ENCODE measurements at regions not wholly inside any gene's neighbourhood (a gene's known extent, or its start where the extent isn't known, plus 50 kb on each side); places are given as distances from the start of the nearest gene placed in this dataset.
"Not testable (repeated sequence)": the region's sequence is repeated elsewhere in the genome, so short reads cannot be mapped to it uniquely, and the experiment has no call there.

GRCh38 chr18:27528925-27529521 lies 343.9 kb upstream of the CHST9 start:
- DNase-seq (ENCODE audit: low read depth, low spot score) = no peak
- no peak for TF ChIP-seq ZNF274 (IDR thresholded peaks at IDR 0.05; ENCODE audit: low read depth, low read length)
- no peak for TF ChIP-seq SUZ12 (IDR thresholded peaks at IDR 0.05; ENCODE audit: extremely low read depth, insufficient read depth, insufficient read length)
- TF ChIP-seq YY1 (IDR thresholded peaks at IDR 0.05; ENCODE audit: insufficient read depth, insufficient read length) = no peak
- Histone ChIP-seq H3K4me3 (ENCODE audit: insufficient read length, low read depth) (no peak overlapping the region), H3K27me3 (ENCODE audit: insufficient read depth, insufficient read length) (no peaks in the 10 kb centered on the region), H3K36me3 (ENCODE audit: insufficient read depth, insufficient read length, low read length) (no peaks in the 10 kb centered on the region), H3K9ac (ENCODE audit: insufficient read length, low read depth) (no peak overlapping the region), H3K9me3 (ENCODE audit: insufficient read depth, low read length) (no peaks in the 10 kb centered on the region), H3K4me1 (ENCODE audit: insufficient read depth, insufficient read length) (no peaks in the 10 kb centered on the region)

DNA sequence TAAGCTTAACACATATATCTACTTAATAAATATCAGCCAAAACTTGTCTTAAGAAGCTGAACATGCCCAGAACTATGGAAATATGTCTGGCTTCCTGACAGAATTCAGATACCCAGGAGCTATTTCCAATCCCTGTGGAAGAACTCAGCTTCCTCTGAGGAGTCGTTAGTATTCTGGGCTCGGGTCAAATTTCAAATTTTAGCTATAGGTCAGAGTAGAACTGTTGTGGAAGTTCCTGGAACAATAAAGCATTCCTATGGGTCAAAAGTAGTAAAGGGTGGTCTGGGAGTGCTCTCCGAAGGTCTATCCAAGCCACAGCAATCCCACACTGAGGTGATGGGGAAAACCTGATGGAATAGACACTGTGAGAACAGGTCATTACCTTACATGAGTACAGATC lies 342.7 kb upstream of the CHST9 start:
- H3K4me1 ChIP-seq (ENCODE audit: insufficient read depth, insufficient read length) = no peaks in the 10 kb centered on the region
- H3K9ac ChIP-seq (ENCODE audit: insufficient read length, low read depth) = no peak overlapping the region
- no peak for DNase-seq (ENCODE audit: low read depth, low spot score)
- H3K4me3 ChIP-seq (ENCODE audit: insufficient read length, low read depth) = no peak overlapping the region
- TF ChIP-seq YY1 (IDR thresholded peaks at IDR 0.05; ENCODE audit: insufficient read depth, insufficient read length) = no peak
- H3K9me3 ChIP-seq (ENCODE audit: insufficient read depth, low read length) = no peaks in the 10 kb centered on the region
- no peaks in the 10 kb centered on the region for H3K27me3 ChIP-seq (ENCODE audit: insufficient read depth, insufficient read length)
- no peaks in the 10 kb centered on the region for H3K36me3 ChIP-seq (ENCODE audit: insufficient read depth, insufficient read length, low read length)

- no peak overlapping the region for H3K4me3 ChIP-seq (ENCODE audit: insufficient read length, low read depth)
- no peak overlapping the region for H3K9ac ChIP-seq (ENCODE audit: insufficient read length, low read depth)
- no peaks in the 10 kb centered on the region for H3K27me3 ChIP-seq (ENCODE audit: insufficient read depth, insufficient read length)
- DNase-seq (ENCODE audit: low read depth, low spot score) = no peak
- no peak for TF ChIP-seq ZNF274 (IDR thresholded peaks at IDR 0.05; ENCODE audit: low read depth, low read length)
- no peak for TF ChIP-seq SUZ12 (IDR thresholded peaks at IDR 0.05; ENCODE audit: extremely low read depth, insufficient read depth, insufficient read length)
- TF ChIP-seq YY1 (IDR thresholded peaks at IDR 0.05; ENCODE audit: insufficient read depth, insufficient read length) = no peak
- no peaks in the 10 kb centered on the region for H3K9me3 ChIP-seq (ENCODE audit: insufficient read depth, low read length)
- H3K4me1 ChIP-seq (ENCODE audit: insufficient read depth, insufficient read length) = no peaks in the 10 kb centered on the region
- no peaks in the 10 kb centered on the region for H3K36me3 ChIP-seq (ENCODE audit: insufficient read depth, insufficient read length, low read length)
These were observed 335.3 kb upstream of the CHST9 start for GRCh38 chr18:27520401-27520800.

DNA sequence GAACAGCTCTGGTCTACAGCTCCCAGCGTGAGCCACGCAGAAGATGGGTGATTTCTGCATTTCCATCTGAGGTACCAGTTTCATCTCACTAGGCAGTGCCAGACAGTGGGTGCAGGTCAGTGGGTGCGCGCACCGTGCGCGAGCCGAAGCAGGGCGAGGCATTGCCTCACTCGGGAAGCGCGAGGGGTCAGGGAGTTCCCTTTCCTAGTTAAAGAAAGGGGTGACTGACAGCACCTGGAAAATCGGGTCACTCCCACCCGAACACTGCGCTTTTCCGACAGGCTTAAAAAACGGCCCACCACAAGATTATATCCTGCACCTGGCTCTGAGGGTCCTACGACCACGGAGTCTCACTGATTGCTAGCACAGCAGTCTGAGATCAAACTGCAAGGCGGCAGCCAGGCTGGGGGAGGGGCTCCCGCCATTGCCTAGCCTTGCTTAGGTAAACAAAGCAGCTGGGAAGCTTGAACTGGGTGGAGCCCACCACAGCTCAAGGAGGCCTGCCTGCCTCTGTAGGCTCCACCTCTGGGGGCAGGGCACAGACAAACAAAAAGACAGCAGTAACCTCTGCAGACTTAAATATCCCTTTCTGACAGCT lies 325.0 kb upstream of the CHST9 start:
- not testable (repeated sequence) for H3K4me1 ChIP-seq (ENCODE audit: insufficient read depth, insufficient read length); DNase-seq (ENCODE audit: low read depth, low spot score); H3K4me3 ChIP-seq (ENCODE audit: insufficient read length, low read depth); H3K9me3 ChIP-seq (ENCODE audit: insufficient read depth, low read length); H3K36me3 ChIP-seq (ENCODE audit: insufficient read depth, insufficient read length, low read length); H3K27me3 ChIP-seq (ENCODE audit: insufficient read depth, insufficient read length); H3K9ac ChIP-seq (ENCODE audit: insufficient read length, low read depth)

DNA sequence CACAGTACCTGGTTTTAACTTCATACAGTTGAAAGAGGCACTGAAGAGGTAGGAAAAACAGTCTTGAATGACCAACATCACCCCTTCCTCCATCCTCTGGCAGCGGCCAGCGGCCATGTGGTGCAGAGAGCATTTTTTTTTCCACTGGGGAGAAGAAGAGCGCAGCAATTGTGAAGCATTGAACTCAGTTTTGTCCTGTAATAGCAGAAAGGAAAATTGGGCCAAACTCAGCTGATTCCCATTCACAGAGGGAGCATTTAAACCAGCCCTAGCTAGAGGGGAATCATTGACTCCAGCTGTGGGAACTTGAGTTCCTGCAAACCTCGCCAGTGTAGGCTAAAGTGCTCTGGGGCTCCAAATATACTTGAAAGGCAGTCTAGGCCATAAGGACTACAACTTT lies 316.6 kb upstream of the CHST9 start:
- H3K36me3 ChIP-seq (ENCODE audit: insufficient read depth, insufficient read length, low read length) = no peaks in the 10 kb centered on the region
- H3K27me3 ChIP-seq (ENCODE audit: insufficient read depth, insufficient read length) = no peaks in the 10 kb centered on the region
- no peak for DNase-seq (ENCODE audit: low read depth, low spot score)
- no peak for TF ChIP-seq YY1 (IDR thresholded peaks at IDR 0.05; ENCODE audit: insufficient read depth, insufficient read length)
- no peak for TF ChIP-seq SUZ12 (IDR thresholded peaks at IDR 0.05; ENCODE audit: extremely low read depth, insufficient read depth, insufficient read length)
- no peak for TF ChIP-seq ZNF274 (IDR thresholded peaks at IDR 0.05; ENCODE audit: low read depth, low read length)
- no peak overlapping the region for H3K9ac ChIP-seq (ENCODE audit: insufficient read length, low read depth)
- no peak overlapping the region for H3K4me3 ChIP-seq (ENCODE audit: insufficient read length, low read depth)
- H3K4me1 ChIP-seq (ENCODE audit: insufficient read depth, insufficient read length) = no peaks in the 10 kb centered on the region
- H3K9me3 ChIP-seq (ENCODE audit: insufficient read depth, low read length) = no peaks in the 10 kb centered on the region

DNA sequence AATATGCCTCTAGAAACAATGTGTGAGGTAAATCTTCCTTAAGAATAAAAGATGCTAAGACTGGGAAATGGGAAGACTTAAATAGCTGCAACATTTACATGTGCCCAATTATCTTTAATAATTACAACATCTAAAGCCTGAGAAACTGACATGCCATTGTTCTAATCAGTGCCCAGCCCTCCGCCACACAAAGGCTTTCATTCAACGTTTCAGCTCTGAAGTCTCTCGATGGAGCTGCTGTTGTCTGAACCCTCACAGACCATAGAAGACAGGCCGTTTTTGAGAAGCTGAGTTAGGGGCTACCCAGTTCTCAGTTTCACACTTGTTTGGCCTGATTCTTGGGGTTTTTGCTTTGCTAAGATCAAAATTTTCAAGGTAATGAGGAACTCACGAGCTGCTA lies 315.4 kb upstream of the CHST9 start:
- Histone ChIP-seq H3K4me3 (ENCODE audit: insufficient read length, low read depth) (no peak overlapping the region), H3K27me3 (ENCODE audit: insufficient read depth, insufficient read length) (no peaks in the 10 kb centered on the region), H3K9me3 (ENCODE audit: insufficient read depth, low read length) (no peaks in the 10 kb centered on the region), H3K9ac (ENCODE audit: insufficient read length, low read depth) (no peak overlapping the region), H3K36me3 (ENCODE audit: insufficient read depth, insufficient read length, low read length) (no peaks in the 10 kb centered on the region), H3K4me1 (ENCODE audit: insufficient read depth, insufficient read length) (no peaks in the 10 kb centered on the region)
- DNase-seq (ENCODE audit: low read depth, low spot score) = no peak
- TF ChIP-seq SUZ12 (IDR thresholded peaks at IDR 0.05; ENCODE audit: extremely low read depth, insufficient read depth, insufficient read length) (no peak), ZNF274 (IDR thresholded peaks at IDR 0.05; ENCODE audit: low read depth, low read length) (no peak), YY1 (IDR thresholded peaks at IDR 0.05; ENCODE audit: insufficient read depth, insufficient read length) (no peak)

- DNase-seq (ENCODE audit: low read depth, low spot score) = no peak
- TF ChIP-seq ZNF274 (IDR thresholded peaks at IDR 0.05; ENCODE audit: low read depth, low read length) (no peak), YY1 (IDR thresholded peaks at IDR 0.05; ENCODE audit: insufficient read depth, insufficient read length) (no peak)
- Histone ChIP-seq H3K9ac (ENCODE audit: insufficient read length, low read depth) (no peak overlapping the region), H3K27me3 (ENCODE audit: insufficient read depth, insufficient read length) (no peaks in the 10 kb centered on the region), H3K36me3 (ENCODE audit: insufficient read depth, insufficient read length, low read length) (no peaks in the 10 kb centered on the region), H3K9me3 (ENCODE audit: insufficient read depth, low read length) (no peaks in the 10 kb centered on the region), H3K4me1 (ENCODE audit: insufficient read depth, insufficient read length) (no peaks in the 10 kb centered on the region), H3K4me3 (ENCODE audit: insufficient read length, low read depth) (no peak overlapping the region)
These were observed 312.1 kb upstream of the CHST9 start for GRCh38 chr18:27497246-27497645.

- no peak for DNase-seq (ENCODE audit: low read depth, low spot score)
- Histone ChIP-seq H3K4me3 (ENCODE audit: insufficient read length, low read depth) (no peak overlapping the region), H3K9ac (ENCODE audit: insufficient read length, low read depth) (no peak overlapping the region), H3K27me3 (ENCODE audit: insufficient read depth, insufficient read length) (no peaks in the 10 kb centered on the region), H3K36me3 (ENCODE audit: insufficient read depth, insufficient read length, low read length) (no peaks in the 10 kb centered on the region), H3K9me3 (ENCODE audit: insufficient read depth, low read length) (no peaks in the 10 kb centered on the region), H3K4me1 (ENCODE audit: insufficient read depth, insufficient read length) (no peaks in the 10 kb centered on the region)
- TF ChIP-seq ZNF274 (IDR thresholded peaks at IDR 0.05; ENCODE audit: low read depth, low read length) (no peak), SUZ12 (IDR thresholded peaks at IDR 0.05; ENCODE audit: extremely low read depth, insufficient read depth, insufficient read length) (no peak)
These were observed 308.1 kb upstream of the CHST9 start for GRCh38 chr18:27493182-27493581.
